Subcutaneous abdominal adipose tissue (tissue), 5 donors: ENCODE measurements at regions not wholly inside any gene's neighbourhood (a gene's known extent, or its start where the extent isn't known, plus 50 kb on each side); places are given as distances from the start of the nearest gene placed in this dataset.
"Not testable (repeated sequence)": the region's sequence is repeated elsewhere in the genome, so short reads cannot be mapped to it uniquely, and the experiment has no call there.

Experiments
- H3K27ac ChIP-seq: one replicate; pipeline ENCODE4 v1.7.0; 2013; ENCODE audit warnings: low read depth, mild to moderate bottlenecking, inconsistent platforms, low read length, moderate library complexity
- H3K27me3 ChIP-seq, 5 donors: one replicate each; pipeline ENCODE4 v1.7.0; 2013; ENCODE audit warnings: low read length in 5 of 5, inconsistent platforms in 1 of 5; ENCODE audit not compliant: control insufficient read depth in 5 of 5, insufficient read depth in 4 of 5
- H3K36me3 ChIP-seq, 5 donors: one replicate each; pipeline ENCODE4 v1.7.0; 2013; ENCODE audit warnings: low read length in 5 of 5; ENCODE audit not compliant: control insufficient read depth in 5 of 5, insufficient read depth in 5 of 5
- H3K4me1 ChIP-seq, 5 donors: one replicate each; pipeline ENCODE4 v1.7.0; 2013; ENCODE audit warnings: low read length in 5 of 5, mild to moderate bottlenecking in 3 of 5, moderate library complexity in 1 of 5; ENCODE audit not compliant: control insufficient read depth in 5 of 5, insufficient read depth in 5 of 5
- H3K4me3 ChIP-seq, 5 donors: one replicate each; pipeline ENCODE4 v1.7.0; 2013; ENCODE audit warnings: low read length in 5 of 5, low read depth in 1 of 5
- H3K9ac ChIP-seq, 5 donors: one replicate each; pipeline ENCODE4 v1.7.0; 2013; ENCODE audit warnings: low read length in 5 of 5, mild to moderate bottlenecking in 4 of 5, moderate library complexity in 3 of 5
- H3K9me3 ChIP-seq, 5 donors: one replicate each; pipeline ENCODE4 v1.7.0; 2013; ENCODE audit warnings: low read length in 5 of 5; ENCODE audit not compliant: control insufficient read depth in 5 of 5
- donor health status: healthy.
- donor health status: healthy.
- donor health status: healthy.
- donor health status: healthy.
- donor health status: healthy.

GRCh38 chr5:109546461-109546860, 136.7 kb upstream of the PJA2 start:
- Histone ChIP-seq H3K9ac (no peak overlapping the region), H3K36me3 (no peaks in the 10 kb centered on the region), H3K27me3 (no peaks in the 10 kb centered on the region), H3K9me3 (peaks cover 0 to 2% (median 0%) of the 10 kb centered on the region in 5 donors), H3K4me3 (no peak overlapping the region), H3K27ac (no peak overlapping the region), H3K4me1 (no peaks in the 10 kb centered on the region)

- H3K4me1 ChIP-seq, H3K27ac ChIP-seq, H3K27me3 ChIP-seq, H3K9me3 ChIP-seq, H3K9ac ChIP-seq, H3K36me3 ChIP-seq, H3K4me3 ChIP-seq: not testable (repeated sequence)
These were observed 135.1 kb upstream of the PJA2 start for GRCh38 chr5:109544873-109545272.

GRCh38 chr5:109538692-109539091, 128.9 kb upstream of the PJA2 start:
- not testable (repeated sequence) for H3K4me1 ChIP-seq, H3K27ac ChIP-seq, H3K36me3 ChIP-seq, H3K9ac ChIP-seq, H3K4me3 ChIP-seq, H3K9me3 ChIP-seq, H3K27me3 ChIP-seq

- not testable (repeated sequence) for H3K27me3 ChIP-seq, H3K4me3 ChIP-seq, H3K36me3 ChIP-seq, H3K9ac ChIP-seq, H3K9me3 ChIP-seq, H3K4me1 ChIP-seq, H3K27ac ChIP-seq
These were observed 125.3 kb upstream of the PJA2 start for GRCh38 chr5:109535090-109535489.

GRCh38 chr5:109533751-109534272, 124.0 kb upstream of the PJA2 start:
- H3K27me3 ChIP-seq = no peaks in the 10 kb centered on the region
- H3K36me3 ChIP-seq = no peaks in the 10 kb centered on the region
- H3K27ac ChIP-seq = no peak overlapping the region
- no peak overlapping the region for H3K4me3 ChIP-seq
- H3K9me3 ChIP-seq = no peaks in the 10 kb centered on the region
- peaks cover 0 to 8% (median 0%) of the 10 kb centered on the region in 5 donors for H3K4me1 ChIP-seq
- no peak overlapping the region for H3K9ac ChIP-seq

GRCh38 chr5:109532773-109533364, 123.1 kb upstream of the PJA2 start:
- Histone ChIP-seq H3K36me3 (no peaks in the 10 kb centered on the region), H3K4me1 (peaks cover 0 to 8% (median 0%) of the 10 kb centered on the region in 5 donors), H3K9ac (no peak overlapping the region), H3K4me3 (no peak overlapping the region), H3K27me3 (no peaks in the 10 kb centered on the region), H3K27ac (no peak overlapping the region), H3K9me3 (no peaks in the 10 kb centered on the region)

- no peak overlapping the region for H3K27ac ChIP-seq
- peaks cover 0 to 8% (median 0%) of the 10 kb centered on the region in 5 donors for H3K4me1 ChIP-seq
- H3K9ac ChIP-seq = no peak overlapping the region
- H3K4me3 ChIP-seq = no peak overlapping the region
- no peaks in the 10 kb centered on the region for H3K27me3 ChIP-seq
- no peaks in the 10 kb centered on the region for H3K9me3 ChIP-seq
- no peaks in the 10 kb centered on the region for H3K36me3 ChIP-seq
These were observed 121.5 kb upstream of the PJA2 start for GRCh38 chr5:109531262-109531661.

GRCh38 chr5:109529987-109530386, 120.2 kb upstream of the PJA2 start:
- Histone ChIP-seq H3K36me3 (no peaks in the 10 kb centered on the region), H3K27me3 (no peaks in the 10 kb centered on the region), H3K9me3 (no peaks in the 10 kb centered on the region), H3K4me1 (peaks cover 0 to 8% (median 0%) of the 10 kb centered on the region in 5 donors), H3K4me3 (no peak overlapping the region), H3K9ac (no peak overlapping the region), H3K27ac (no peak overlapping the region)

- no peak overlapping the region for H3K27ac ChIP-seq
- H3K4me3 ChIP-seq = no peak overlapping the region
- H3K36me3 ChIP-seq = no peaks in the 10 kb centered on the region
- no peaks in the 10 kb centered on the region for H3K9me3 ChIP-seq
- peaks cover 0 to 8% (median 0%) of the 10 kb centered on the region in 5 donors for H3K4me1 ChIP-seq
- H3K27me3 ChIP-seq = no peaks in the 10 kb centered on the region
- H3K9ac ChIP-seq = no peak overlapping the region
These were observed 119.7 kb upstream of the PJA2 start for GRCh38 chr5:109529520-109529919.

- Histone ChIP-seq H3K4me1 (peaks cover 0 to 3% (median 0%) of the 10 kb centered on the region in 5 donors), H3K27me3 (no peaks in the 10 kb centered on the region), H3K4me3 (no peak overlapping the region), H3K9ac (no peak overlapping the region), H3K36me3 (no peaks in the 10 kb centered on the region), H3K9me3 (peaks cover 0 to 3% (median 0%) of the 10 kb centered on the region in 5 donors), H3K27ac (no peak overlapping the region)
These were observed 114.8 kb upstream of the PJA2 start for GRCh38 chr5:109524555-109524954.
